ENCODE measurements at regions not wholly inside any gene's neighbourhood (a gene's known extent, or its start where the extent isn't known, plus 50 kb on each side); places are given as distances from the start of the nearest gene placed in this dataset.

GRCh38 chr20:57835588-57836455, 126.0 kb upstream of the PMEPA1 start:
- no peak for TF ChIP-seq CTCF (conservative IDR thresholded peaks at IDR 0.05 in 1 of 2, IDR thresholded peaks at IDR 0.05 in 1 of 2; ENCODE audit: extremely low read depth in 1 of 2, insufficient read depth in 1 of 2, low read depth in 1 of 2, low read length in 2 of 2)
- TF ChIP-seq EZH2 (IDR thresholded peaks at IDR 0.05; ENCODE audit: borderline replicate concordance, low read length): no peak
